Esophagus muscularis mucosa (tissue), 4 donors: ENCODE measurements at regions not wholly inside any gene's neighbourhood (a gene's known extent, or its start where the extent isn't known, plus 50 kb on each side); places are given as distances from the start of the nearest gene placed in this dataset.

ENCODE experiments used
- EP300 ChIP-seq: sonication (generic); formaldehyde crosslinking; IDR thresholded peaks from one replicate; pipeline ENCODE4 v1.6.1; 2017; ENCODE audit warnings: antibody characterized with exemption
- POLR2AphosphoS5 ChIP-seq, 2 donors: sonication (generic); formaldehyde crosslinking; IDR thresholded peaks; one replicate each; pipeline ENCODE4 v1.6.1; 2017; ENCODE audit warnings: antibody characterized with exemption in 2 of 2
- TF ChIP-seq, protein P1 (sequence below), 3 experiments: fragments of 200-600 bp in 2 of 3; fragments of 450-650 bp in 1 of 3; sonication (generic) in 2 of 3; IDR thresholded peaks; one replicate each; pipeline ENCODE4 v1.5.1; 2017 to 2019; ENCODE audit warnings: antibody characterized with exemption in 3 of 3, mild to moderate bottlenecking in 2 of 3, moderate library complexity in 1 of 3

DNA sequence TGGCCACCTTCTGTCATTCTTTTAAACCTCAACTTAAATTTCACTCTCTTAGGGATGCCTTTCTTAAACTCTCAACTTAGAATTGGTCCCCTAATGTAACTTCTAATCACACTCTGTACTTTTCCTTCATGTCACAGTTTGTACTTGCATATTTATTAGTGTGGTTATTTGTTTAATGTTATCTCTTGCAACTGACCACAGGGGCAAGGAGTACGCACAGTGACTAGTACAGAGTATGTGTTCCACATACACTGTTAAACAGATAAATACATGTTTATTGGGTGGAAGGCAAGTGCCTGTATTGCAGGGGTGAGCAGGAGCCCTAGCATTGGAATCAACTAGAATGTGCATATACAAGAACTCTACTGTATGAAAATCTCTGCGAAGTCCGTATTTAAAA is 554.0 kb downstream of the INSC start:
- TF ChIP-seq, protein P1, sequence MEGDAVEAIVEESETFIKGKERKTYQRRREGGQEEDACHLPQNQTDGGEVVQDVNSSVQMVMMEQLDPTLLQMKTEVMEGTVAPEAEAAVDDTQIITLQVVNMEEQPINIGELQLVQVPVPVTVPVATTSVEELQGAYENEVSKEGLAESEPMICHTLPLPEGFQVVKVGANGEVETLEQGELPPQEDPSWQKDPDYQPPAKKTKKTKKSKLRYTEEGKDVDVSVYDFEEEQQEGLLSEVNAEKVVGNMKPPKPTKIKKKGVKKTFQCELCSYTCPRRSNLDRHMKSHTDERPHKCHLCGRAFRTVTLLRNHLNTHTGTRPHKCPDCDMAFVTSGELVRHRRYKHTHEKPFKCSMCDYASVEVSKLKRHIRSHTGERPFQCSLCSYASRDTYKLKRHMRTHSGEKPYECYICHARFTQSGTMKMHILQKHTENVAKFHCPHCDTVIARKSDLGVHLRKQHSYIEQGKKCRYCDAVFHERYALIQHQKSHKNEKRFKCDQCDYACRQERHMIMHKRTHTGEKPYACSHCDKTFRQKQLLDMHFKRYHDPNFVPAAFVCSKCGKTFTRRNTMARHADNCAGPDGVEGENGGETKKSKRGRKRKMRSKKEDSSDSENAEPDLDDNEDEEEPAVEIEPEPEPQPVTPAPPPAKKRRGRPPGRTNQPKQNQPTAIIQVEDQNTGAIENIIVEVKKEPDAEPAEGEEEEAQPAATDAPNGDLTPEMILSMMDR (IDR thresholded peaks at IDR 0.05), result no peak
- TF ChIP-seq POLR2AphosphoS5 (IDR thresholded peaks at IDR 0.05), result no peak
- TF ChIP-seq EP300, result no peak
